MM.1S (cell line): ENCODE measurements at regions not wholly inside any gene's neighbourhood (a gene's known extent, or its start where the extent isn't known, plus 50 kb on each side); places are given as distances from the start of the nearest gene placed in this dataset.

Experiments
- CTCF ChIP-seq: fragments of 300-600 bp; sonication (generic); IDR thresholded peaks from 2 replicates; pipeline ENCODE4 v1.5.1; 2016; ENCODE audit warnings: antibody characterized with exemption, low read length, mixed read lengths
- EZH2 ChIP-seq: fragments of 300-600 bp; sonication (generic); optimal IDR thresholded peaks from 2 replicates; pipeline ENCODE3; 2017; ENCODE audit warnings: low read depth, mild to moderate bottlenecking, antibody characterized with exemption, low read length, mixed read lengths
- EZH2phosphoT487 ChIP-seq: fragments of 300-600 bp; sonication (generic); IDR thresholded peaks from 2 replicates; pipeline ENCODE4 v1.6.1; 2018; ENCODE audit warnings: antibody characterized with exemption, low read length

DNA sequence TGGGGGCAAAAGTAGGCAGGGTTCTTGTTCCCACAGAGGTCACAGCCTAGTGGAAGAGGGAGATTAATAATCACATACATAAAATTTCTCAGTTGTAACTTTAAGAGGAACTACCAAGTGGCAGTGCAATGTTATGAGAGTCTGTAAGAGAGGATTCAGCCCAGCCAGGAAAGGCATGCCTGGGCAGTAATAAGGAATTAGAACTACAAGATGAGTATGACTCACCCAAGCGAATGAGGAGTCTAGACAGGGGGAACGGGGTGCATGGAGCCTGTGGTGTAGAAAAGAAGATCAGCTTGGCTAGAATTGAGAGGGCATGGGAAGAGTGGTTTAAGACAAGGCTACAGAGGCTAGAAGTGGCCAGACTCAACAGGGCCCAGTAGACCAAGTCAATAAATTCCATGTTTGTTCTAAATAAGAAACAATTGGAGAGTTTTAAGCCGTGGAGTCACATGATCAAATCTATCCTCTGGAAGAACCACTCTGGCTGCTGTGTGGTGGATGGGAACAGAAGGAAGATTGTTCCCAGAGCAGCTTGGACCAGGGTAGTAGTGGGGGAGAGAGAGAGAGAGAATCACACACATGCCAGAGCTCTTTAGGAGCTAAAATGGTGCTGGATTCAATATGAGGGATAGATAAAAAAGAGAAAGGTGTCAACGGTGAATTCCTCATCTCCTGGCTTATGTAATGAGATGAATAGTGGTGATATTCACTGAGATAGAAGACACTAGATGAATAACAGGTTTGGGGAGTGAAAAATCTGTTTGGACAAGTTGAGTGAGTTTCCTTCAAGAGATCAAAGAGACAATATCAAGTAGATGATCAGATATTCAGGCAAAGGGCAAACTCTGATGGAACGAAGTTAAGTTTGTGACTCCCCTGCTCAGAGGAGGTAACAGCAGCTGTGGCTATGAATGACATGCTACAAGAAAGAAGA, 265.1 kb downstream of the FGFR2 start:
- TF ChIP-seq EZH2phosphoT487 (no peak), CTCF (no peak), EZH2 (no peak)
